A673 (cell line): ENCODE measurements at regions not wholly inside any gene's neighbourhood (a gene's known extent, or its start where the extent isn't known, plus 50 kb on each side); places are given as distances from the start of the nearest gene placed in this dataset.

Experiments used
- BruUV-seq: library from RNA; stranded (reverse); fragments of 400-500 nt; replicated peaks from 2 replicates; lab custom pipeline; 2021; lab: Mats Ljungman, UMichigan
- CTCF ChIA-PET: fragments of 300-600 bp; sonication (Branson Sonifier 250); formaldehyde crosslinking; loops from one replicate; lab custom pipeline; 2022; ENCODE audit warnings: antibody characterized with exemption; lab: Charles Lee
- POLR2A ChIA-PET: fragments of 300-600 bp; sonication (Branson Sonifier 250); formaldehyde crosslinking; loops from one replicate; lab custom pipeline; 2022; ENCODE audit warnings: antibody characterized with exemption; ENCODE audit not compliant: low non-redundant PET; lab: Charles Lee
- DNase-seq: peaks from one replicate; pipeline ENCODE4 v3.0.0-alpha.2; 2015; ENCODE audit warnings: low spot score
- H3K27ac ChIP-seq: fragments of 200-600 bp; sonication (generic); 2 replicates; pipeline ENCODE4 v1.5.1; 2016; ENCODE audit warnings: mixed run types, low read depth, mild to moderate bottlenecking, mixed read lengths, antibody characterized with exemption, low read length; ENCODE audit not compliant: poor library complexity, severe bottlenecking
- H3K27me3 ChIP-seq: fragments of 200-600 bp; sonication (generic); replicated peaks from 2 replicates; pipeline ENCODE4 v1.6.1; 2017; ENCODE audit warnings: mixed run types, low read depth, mild to moderate bottlenecking, mixed read lengths, antibody characterized with exemption, low read length; ENCODE audit not compliant: insufficient read depth, poor library complexity
- H3K36me3 ChIP-seq: fragments of 200-600 bp; sonication (generic); 2 replicates; pipeline ENCODE4 v1.6.1; 2016; ENCODE audit warnings: mixed run types, mild to moderate bottlenecking, mixed read lengths, antibody characterized with exemption, low read length; ENCODE audit not compliant: insufficient read depth, poor library complexity, severe bottlenecking
- H3K4me1 ChIP-seq: fragments of 200-600 bp; sonication (generic); 2 replicates; pipeline ENCODE4 v1.6.1; 2017; ENCODE audit warnings: mixed run types, mild to moderate bottlenecking, mixed read lengths, antibody characterized with exemption, low read length; ENCODE audit not compliant: insufficient read depth, poor library complexity, severe bottlenecking
- H3K4me3 ChIP-seq: fragments of 200-600 bp; sonication (generic); 2 replicates; pipeline ENCODE4 v1.5.1; 2016; ENCODE audit warnings: low read depth, mixed run types, mild to moderate bottlenecking, mixed read lengths, low read length; ENCODE audit not compliant: poor library complexity, severe bottlenecking
- H3K9me3 ChIP-seq: fragments of 200-600 bp; sonication (generic); 2 replicates; pipeline ENCODE4 v1.6.1; 2016; ENCODE audit warnings: mixed run types, low read depth, mild to moderate bottlenecking, mixed read lengths, antibody characterized with exemption, low read length; ENCODE audit not compliant: poor library complexity, severe bottlenecking
- CTCF ChIP-seq: fragments of 300-800, 200-600 bp; sonication (generic); conservative IDR thresholded peaks from 2 replicates; pipeline ENCODE4 v1.5.1; 2017; ENCODE audit warnings: low read depth, mild to moderate bottlenecking, antibody characterized with exemption, low read length, moderate library complexity, mixed read lengths
- EZH2 ChIP-seq: fragments of 200-600 bp; sonication (generic); IDR thresholded peaks from 2 replicates; pipeline ENCODE4 v1.6.1; 2017; ENCODE audit warnings: borderline replicate concordance, low read depth, mild to moderate bottlenecking, mixed read lengths, antibody characterized with exemption, low read length; ENCODE audit not compliant: poor library complexity, severe bottlenecking
- intact Hi-C: fragments of 100-400 bp; cut with micrococcal nuclease; formaldehyde crosslinking; loops from one replicate; pipeline ENCODE4 v1.10.0; 2022; ENCODE audit not compliant: unreplicated experiment

GRCh38 chr7:89456556-89456955, 661.0 kb upstream of the TEX47 start:
- intact Hi-C loops = no loop called here
- TF ChIP-seq EZH2 = no peak
- TF ChIP-seq CTCF = no peak
- no peaks in the 10 kb centered on the region for H3K27me3 ChIP-seq
- H3K36me3 ChIP-seq = no peaks in the 10 kb centered on the region
- no peaks in the 10 kb centered on the region for H3K4me1 ChIP-seq
- DNase-seq = no peak
- CTCF ChIA-PET = no interaction called here
- H3K9me3 ChIP-seq = no peaks in the 10 kb centered on the region
- POLR2A ChIA-PET = no interaction called here
- H3K4me3 ChIP-seq = no peak overlapping the region
- H3K27ac ChIP-seq = no peak overlapping the region
- BruUV-seq = no TSS peak

- TF ChIP-seq EZH2 = no peak
- no peak for TF ChIP-seq CTCF
- Histone ChIP-seq H3K4me1 (no peaks in the 10 kb centered on the region), H3K9me3 (no peaks in the 10 kb centered on the region), H3K27ac (no peak overlapping the region), H3K27me3 (no peaks in the 10 kb centered on the region), H3K36me3 (no peaks in the 10 kb centered on the region), H3K4me3 (no peak overlapping the region)
- BruUV-seq = no TSS peak
- no peak for DNase-seq
- intact Hi-C loops = no loop called here
- POLR2A ChIA-PET = no interaction called here
- CTCF ChIA-PET = no interaction called here
These were observed 662.6 kb upstream of the TEX47 start for GRCh38 chr7:89458114-89458513.

- ChIA-PET POLR2A (no interaction called here), CTCF (no interaction called here)
- no peak overlapping the region for H3K27ac ChIP-seq
- H3K4me1 ChIP-seq = no peaks in the 10 kb centered on the region
- H3K9me3 ChIP-seq = peaks cover 3% of the 10 kb centered on the region
- H3K36me3 ChIP-seq = no peaks in the 10 kb centered on the region
- DNase-seq = no peak
- no peaks in the 10 kb centered on the region for H3K27me3 ChIP-seq
- intact Hi-C loops = no loop called here
- H3K4me3 ChIP-seq = no peak overlapping the region
- no peak for TF ChIP-seq EZH2
- TF ChIP-seq CTCF = no peak
- no TSS peak for BruUV-seq
These were observed 678.9 kb upstream of the TEX47 start for GRCh38 chr7:89474456-89474855.

GRCh38 chr7:89477991-89478390, 676.3 kb upstream of the STEAP1 start:
- no TSS peak for BruUV-seq
- H3K36me3 ChIP-seq = no peaks in the 10 kb centered on the region
- POLR2A ChIA-PET = no interaction called here

More at GRCh38 chr7:89477991-89478390, 676.3 kb upstream of the STEAP1 start:
- no peaks in the 10 kb centered on the region for H3K27me3 ChIP-seq
- no peaks in the 10 kb centered on the region for H3K9me3 ChIP-seq
- intact Hi-C loops = no loop called here
- H3K27ac ChIP-seq = no peak overlapping the region
- no peak for TF ChIP-seq CTCF
- no peak for TF ChIP-seq EZH2
- no peaks in the 10 kb centered on the region for H3K4me1 ChIP-seq
- CTCF ChIA-PET = no interaction called here
- no peak overlapping the region for H3K4me3 ChIP-seq
- no peak for DNase-seq
